Hematopoietic multipotent progenitor cell treated with erythropoietin and hydrocortisone succinate and interleukin-3 and kit ligand, for 6 days (in vitro differentiated cells): ENCODE measurements at regions not wholly inside any gene's neighbourhood (a gene's known extent, or its start where the extent isn't known, plus 50 kb on each side); places are given as distances from the start of the nearest gene placed in this dataset.
A peak's percentile ranks its signal among the peaks of the same experiment; 100 is the strongest.

ENCODE experiments used
- DNase-seq: peaks from one replicate; pipeline ENCODE4 v3.0.0-alpha.2; 2015

DNA sequence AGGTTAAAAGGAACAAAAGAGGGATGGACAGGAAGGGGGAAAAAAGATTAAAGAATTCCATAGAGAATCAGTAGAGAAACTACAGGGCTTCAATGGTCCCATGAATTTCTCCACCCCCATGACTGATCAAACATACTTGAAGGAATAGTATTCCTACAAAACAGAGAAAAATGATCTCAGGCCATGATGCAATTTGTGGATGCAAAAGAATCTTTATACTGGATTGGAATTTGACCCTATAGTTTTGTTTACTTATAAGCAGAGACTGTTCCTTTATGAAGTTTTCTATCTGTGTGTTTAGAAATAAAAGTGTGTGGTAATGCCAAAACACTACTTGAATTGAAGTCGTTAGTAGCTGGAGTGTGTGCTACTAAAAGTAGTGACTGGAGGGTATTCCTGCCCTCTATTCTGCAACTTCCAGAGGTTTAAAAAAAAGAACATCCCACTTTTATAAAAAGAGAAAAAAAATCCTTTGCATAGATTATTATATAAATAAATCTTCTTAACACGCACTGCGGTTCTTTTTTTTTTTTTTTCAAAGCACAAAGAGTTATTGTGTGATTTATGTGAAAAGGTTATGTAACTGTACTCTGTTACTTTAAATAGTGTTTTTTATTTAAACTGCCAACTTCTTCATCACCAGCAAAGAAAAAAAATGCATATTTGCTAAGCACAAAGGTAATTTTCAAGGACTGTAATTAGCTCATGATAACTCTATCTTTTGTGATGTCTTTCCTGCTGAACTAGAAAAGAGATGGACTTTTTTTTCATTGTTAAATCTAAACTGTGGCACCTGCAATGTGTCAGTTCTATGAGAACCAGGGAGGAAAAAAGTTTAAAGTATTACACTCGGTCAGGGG lies 214.5 kb upstream of the CITED2 start:
- no peak for DNase-seq

DNA sequence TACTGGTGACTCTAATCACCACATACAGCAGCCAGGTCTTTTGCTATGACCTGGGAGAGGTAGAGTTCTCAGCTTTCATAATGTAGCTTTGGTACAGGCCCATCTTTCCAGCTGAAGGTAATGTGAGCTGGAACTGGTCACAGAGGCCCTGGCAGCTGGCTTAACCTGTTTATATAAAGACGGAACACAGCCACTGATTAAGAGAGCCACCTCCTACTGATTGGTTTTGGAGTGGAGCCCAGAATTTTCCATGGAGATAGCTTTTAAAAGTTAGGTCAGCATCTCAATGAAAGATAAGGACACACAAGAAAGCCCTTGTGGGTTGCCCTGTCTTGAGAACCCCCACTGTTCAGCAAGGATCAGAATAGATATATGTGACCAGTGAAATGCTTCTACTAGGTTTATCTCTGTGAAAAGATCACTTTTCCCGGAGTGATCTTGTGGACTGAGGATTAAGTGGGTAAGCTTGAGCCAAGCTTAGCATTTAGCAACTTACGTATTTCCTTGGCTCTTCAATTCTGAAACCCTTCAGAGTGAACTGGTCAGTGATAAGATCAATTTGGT lies 213.7 kb upstream of the CITED2 start:
- peak; percentile 86 for DNase-seq

DNA sequence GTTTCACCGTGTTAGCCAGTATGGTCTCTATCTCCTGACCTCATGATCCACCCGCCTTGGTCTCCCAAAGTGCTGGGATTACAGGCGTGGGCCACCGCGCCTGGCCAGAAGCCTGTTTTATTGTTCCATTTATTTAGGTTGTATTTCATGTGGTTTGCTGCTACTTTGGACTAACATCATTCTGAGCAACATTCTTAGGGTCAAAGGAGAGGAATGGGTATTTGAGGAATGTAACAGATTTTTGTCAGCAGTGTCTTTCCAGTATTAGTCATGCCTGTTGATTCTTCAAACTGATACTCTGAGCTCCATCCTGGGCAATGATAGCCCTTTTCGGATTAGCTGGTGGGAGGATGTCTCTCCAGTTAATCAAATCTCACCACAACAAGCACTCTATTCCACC lies 213.0 kb upstream of the CITED2 start:
- DNase-seq: no peak

GRCh38 chr6:139586273-139586672 lies 211.8 kb upstream of the CITED2 start:
- no peak for DNase-seq

- DNase-seq: no peak
Observed at GRCh38 chr6:139584599-139584998, 210.2 kb upstream of the CITED2 start.

GRCh38 chr6:139583420-139583819 lies 209.0 kb upstream of the CITED2 start:
- DNase-seq: no peak

GRCh38 chr6:139582956-139583355 lies 208.5 kb upstream of the CITED2 start:
- DNase-seq: no peak

GRCh38 chr6:139581485-139581865 lies 207.0 kb upstream of the CITED2 start:
- DNase-seq: no peak

DNA sequence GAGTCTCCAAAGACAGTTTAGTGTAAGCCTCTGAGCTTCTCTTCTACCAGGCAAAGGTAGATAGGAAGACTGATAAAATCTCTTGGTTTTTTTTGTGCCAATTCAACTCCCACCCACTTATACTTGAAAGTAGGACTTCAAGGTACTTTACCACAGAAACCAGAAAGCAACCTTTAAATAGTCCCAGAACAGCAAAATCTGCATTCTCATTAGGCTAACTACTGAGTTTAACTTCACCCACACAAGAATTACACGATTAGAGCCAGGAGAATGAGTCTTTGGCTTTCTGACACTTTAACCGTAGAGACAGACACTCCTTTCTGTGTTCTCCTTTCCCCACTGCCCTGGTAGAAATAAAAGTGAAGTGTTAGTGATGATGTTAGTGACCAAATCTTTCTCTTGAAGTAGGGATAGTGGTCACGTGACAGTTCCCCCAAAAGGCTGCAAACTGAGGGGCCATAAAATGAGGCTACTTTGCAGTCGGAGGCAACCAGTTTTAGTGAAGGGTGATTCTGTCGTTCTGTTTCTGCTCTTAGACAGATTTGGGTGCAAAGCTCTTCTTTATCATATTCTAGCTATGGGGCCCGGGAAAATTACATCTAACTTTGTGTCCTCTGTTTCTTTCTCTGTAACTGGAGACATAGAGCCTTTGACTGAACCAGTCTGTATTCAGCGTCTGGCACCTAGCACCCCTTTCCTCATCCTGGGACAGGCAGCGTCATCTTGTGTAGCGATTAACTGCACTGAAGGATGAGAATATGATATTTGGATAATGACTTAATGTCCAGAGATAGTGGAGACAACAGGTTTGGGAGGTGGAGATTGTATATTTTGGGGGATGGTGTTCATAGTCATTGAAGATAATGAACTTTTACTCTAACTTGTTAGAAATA lies 206.4 kb upstream of the CITED2 start:
- no peak for DNase-seq

- DNase-seq: no peak
Observed at GRCh38 chr6:139577763-139578604, 203.5 kb upstream of the CITED2 start.

DNA sequence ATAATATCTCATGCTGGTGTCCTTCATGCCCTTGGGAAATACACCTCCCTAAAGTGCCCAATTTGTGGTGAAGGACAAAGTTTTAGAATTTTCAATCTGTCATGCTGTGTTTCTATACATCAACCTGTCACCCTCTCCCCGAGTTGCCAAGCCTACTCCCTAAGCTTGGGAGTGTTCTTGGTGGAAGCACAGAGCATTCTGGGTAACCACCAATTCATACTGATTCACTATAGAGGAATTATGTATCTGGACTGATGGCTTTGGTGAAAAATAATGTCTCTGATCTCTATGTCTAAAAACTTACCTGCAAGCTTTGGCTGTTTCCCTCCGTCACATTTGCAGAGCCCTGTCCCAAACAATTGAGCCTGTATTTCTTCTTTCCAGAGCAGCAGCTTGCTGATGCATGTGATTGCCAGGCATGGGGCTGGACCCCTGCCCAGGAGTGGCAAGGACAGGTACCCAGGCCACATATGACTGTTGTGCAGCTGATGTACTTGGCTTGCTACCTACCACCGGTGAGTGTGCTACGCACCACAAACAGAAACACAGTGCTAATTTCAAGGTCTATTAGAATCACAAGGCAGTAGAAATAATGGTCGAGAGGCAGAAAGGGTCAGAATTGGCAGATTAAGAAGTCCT lies 202.8 kb upstream of the CITED2 start:
- DNase-seq: no peak

- no peak for DNase-seq
Observed at GRCh38 chr6:139572001-139572400, 197.6 kb upstream of the CITED2 start.

DNA sequence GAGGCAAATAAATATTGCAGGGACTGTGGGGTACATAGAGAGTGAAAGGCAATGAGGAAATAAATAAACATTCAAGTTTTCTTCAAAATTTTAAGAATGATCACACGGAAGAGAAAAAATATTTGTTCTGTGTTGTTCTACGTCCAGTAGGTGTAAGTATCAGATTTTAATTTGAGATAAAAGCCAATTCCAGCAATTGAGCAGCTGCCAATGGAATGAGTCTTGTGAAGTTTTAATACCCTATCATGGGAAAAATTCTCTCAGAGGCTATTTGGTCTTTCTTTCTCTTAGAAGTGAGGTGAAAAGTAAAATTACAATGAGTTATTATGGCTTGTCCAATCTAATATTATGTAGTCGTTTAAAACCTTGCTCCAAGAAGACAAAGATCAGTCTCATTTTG lies 195.7 kb upstream of the CITED2 start:
- DNase-seq: no peak

DNA sequence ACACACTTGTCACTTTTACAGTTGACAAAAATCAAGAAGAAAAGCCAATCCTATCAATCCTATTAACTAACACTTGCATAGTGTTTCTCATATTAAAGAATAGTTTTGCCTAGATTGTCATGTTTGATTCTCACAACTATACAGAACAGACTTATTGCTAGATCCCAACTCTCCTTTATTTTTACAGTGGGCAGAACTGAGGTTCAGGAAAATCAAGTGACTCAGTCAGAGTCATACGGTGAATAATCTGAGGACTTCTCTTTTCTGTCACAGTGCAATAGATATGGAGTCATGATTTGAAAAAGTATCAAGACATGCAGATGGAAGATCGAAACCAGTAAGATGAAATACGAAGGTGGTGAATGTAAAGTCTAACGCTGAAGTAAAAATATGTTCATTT lies 195.1 kb upstream of the CITED2 start:
- no peak for DNase-seq

GRCh38 chr6:139568956-139569538 lies 194.6 kb upstream of the CITED2 start:
- DNase-seq: no peak

DNA sequence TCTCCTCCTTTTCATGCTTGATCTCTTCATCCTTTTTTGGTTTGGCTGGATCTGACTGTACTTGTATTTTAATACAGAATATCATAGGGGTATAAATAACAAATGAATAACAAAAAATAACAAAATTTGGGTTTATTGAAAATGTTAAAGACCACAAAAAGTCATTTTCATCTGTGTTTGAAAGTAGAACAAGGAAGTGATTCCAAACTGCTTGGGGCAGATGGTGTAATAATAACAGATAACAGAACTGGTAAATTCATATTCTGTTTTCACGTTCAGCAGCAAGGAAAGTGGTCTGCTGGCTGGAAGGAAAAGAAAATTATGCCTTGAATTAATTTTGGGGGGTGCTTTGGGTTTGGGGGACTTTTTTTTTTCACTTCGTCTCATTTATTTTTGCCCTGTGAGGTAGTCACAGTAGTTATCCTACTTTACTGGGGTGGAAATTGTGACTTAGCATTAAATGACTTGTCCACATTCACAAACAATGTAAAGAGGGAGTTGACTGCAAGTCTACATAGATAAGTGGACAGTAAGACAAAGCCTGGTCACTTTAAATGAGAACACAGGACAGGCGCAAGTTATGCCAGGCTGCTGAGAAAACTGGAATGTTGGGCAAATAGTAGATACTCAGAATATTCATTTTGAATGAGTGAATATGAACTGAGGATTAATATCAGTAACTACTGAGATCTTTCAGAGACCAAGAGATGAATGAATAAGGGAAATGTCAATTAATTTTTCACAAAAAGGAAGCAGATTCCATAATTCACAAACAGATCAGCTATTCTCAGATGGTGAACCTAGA lies 193.9 kb upstream of the CITED2 start:
- peak; percentile 49 for DNase-seq

- DNase-seq: no peak
Observed at GRCh38 chr6:139567095-139567494, 192.6 kb upstream of the CITED2 start.

GRCh38 chr6:139565591-139565990 lies 191.1 kb upstream of the CITED2 start:
- DNase-seq: no peak

GRCh38 chr6:139557547-139557946 lies 183.1 kb upstream of the CITED2 start:
- no peak for DNase-seq

DNA sequence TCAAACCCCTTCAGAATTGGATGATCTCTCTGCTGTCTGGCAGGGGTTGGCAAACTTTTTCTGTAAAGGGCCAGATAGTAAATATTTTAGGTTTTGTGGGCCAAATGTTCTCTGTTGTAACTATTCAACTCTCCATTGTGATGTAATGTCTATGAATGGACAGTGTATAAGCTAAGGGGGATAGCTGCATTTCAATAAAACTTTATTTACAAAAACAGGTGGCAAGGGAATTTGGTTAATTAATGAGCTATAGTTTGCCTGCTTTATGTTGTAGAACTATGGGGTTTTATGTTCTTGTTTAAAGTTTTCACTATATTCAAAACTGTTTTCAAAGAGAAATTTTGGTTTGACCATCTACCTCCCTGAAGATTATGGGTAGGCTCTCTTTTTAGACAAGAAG lies 182.1 kb upstream of the CITED2 start:
- no peak for DNase-seq

- no peak for DNase-seq
Observed at GRCh38 chr6:139553916-139554315, 179.5 kb upstream of the CITED2 start.
